Right forelimb (tissue), 1 donor: ENCODE measurements at regions not wholly inside any gene's neighbourhood (a gene's known extent, or its start where the extent isn't known, plus 50 kb on each side); places are given as distances from the start of the nearest gene placed in this dataset.

ENCODE experiments used
- DNase-seq: peaks from one replicate; pipeline ENCODE4 v3.0.0-alpha.2; 2018

GRCh38 chr19:31562966-31563612 is 213.9 kb upstream of the TSHZ3 start:
- no peak for DNase-seq

GRCh38 chr19:31567776-31568175 is 218.5 kb upstream of the TSHZ3 start:
- peak; percentile 17 for DNase-seq

GRCh38 chr19:31568724-31569123 is 219.5 kb upstream of the TSHZ3 start:
- DNase-seq, result no peak

- DNase-seq, result peak; percentile 43
Observed at GRCh38 chr19:31570718-31571117, 221.5 kb upstream of the TSHZ3 start.

GRCh38 chr19:31572102-31572975 is 223.1 kb upstream of the TSHZ3 start:
- no peak for DNase-seq

GRCh38 chr19:31572976-31573298 is 223.7 kb upstream of the TSHZ3 start:
- no peak for DNase-seq

DNA sequence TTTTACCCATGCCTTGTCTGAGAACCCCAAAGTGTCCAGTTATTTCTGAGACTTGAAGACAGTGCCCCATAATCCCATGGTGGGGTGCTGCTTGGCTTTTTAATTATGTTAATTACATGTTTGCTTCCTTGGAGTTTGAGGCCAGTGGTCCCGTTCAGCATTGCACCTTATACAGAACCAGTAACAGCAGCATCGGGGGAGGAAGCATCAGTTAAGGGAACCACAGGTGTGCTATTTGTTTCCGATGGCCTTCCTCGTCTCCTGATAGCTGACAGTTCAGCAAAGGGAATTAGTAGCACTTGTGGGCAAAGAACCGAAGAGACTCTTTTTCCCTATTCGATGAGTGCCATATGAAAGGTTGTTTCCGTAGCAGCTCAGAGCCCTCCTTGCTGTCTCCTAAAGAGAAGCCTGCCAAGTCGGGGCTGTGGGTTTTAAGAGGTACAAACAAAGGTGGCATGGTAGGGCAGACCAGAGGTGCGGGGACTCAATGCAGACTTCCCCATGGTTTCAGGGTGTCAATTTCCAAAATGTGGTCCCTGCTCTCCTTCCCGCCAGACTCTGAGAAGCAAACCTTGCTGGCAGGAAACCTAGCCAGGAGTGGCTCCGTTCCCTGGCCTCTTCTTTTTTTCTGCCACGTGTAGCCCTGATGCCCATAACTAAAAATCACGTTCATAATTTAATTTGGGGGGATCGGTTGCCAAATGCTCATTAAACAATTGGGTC is 225.2 kb upstream of the TSHZ3 start:
- DNase-seq, result peak; percentile 9

GRCh38 chr19:31575846-31576335 is 226.7 kb upstream of the TSHZ3 start:
- DNase-seq, result no peak

DNA sequence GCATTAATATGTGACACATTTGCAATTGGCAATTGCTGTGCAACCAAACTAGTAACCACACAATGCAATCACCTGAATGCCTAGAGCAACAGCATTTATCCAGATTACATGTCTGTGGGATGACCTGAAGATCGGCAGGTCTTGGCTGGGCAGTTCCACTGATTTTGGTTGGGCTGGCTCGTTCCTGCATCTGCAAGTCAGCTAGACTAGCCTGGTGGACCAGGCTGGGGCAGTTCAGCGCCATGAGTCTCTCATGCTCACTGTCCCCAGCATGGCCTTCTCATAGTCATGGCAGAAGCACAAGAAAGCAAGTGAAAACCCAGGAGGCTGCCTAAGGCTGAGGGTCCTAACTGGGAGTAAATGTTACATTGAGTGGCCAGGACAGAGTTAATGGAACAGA is 229.1 kb upstream of the TSHZ3 start:
- peak; percentile 26 for DNase-seq

GRCh38 chr19:31583148-31583547 is 233.9 kb upstream of the TSHZ3 start:
- DNase-seq, result no peak

- no peak for DNase-seq
Observed at GRCh38 chr19:31586282-31586681, 237.0 kb upstream of the TSHZ3 start.

DNA sequence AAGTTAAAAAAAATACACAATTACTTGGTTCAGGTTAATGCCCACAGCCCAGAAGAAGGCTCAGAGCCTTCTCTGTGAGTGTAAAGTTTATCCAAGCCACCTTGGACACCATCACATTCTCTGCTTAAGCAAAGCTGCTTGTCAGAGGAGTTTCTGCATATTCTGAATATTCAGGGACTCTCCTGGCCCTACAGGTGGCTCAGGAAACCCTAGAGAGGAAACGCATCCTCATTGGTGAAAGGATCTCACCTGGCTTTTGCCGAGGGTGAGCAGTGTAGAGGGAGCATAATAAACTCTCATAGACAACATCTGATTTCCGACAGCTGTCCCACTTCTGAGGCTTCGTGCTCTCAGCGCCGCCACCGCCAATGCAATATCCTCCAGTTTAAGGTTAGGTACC is 239.9 kb upstream of the TSHZ3 start:
- no peak for DNase-seq

GRCh38 chr19:31591258-31591657 is 242.0 kb upstream of the TSHZ3 start:
- no peak for DNase-seq

GRCh38 chr19:31592456-31592855 is 243.2 kb upstream of the TSHZ3 start:
- DNase-seq, result no peak

DNA sequence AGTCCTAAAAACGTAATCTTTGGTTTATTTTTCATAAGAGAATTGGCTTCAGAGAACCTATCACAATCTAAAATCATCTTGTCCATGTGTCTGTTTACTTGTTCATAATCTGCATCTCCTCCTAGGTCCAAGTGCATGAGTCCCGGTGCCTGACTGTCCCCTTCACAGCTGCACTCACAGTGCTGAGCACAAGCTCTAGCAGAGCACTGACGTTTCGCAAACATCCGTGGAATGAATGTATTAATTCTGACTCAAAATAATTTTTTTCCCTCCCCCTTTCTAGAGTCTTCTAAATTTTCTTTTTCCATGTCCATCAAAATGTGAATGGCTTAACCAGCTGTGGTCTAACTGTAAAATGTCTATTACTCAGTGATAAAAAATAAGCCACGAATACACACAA is 245.5 kb upstream of the TSHZ3 start:
- DNase-seq, result no peak

DNA sequence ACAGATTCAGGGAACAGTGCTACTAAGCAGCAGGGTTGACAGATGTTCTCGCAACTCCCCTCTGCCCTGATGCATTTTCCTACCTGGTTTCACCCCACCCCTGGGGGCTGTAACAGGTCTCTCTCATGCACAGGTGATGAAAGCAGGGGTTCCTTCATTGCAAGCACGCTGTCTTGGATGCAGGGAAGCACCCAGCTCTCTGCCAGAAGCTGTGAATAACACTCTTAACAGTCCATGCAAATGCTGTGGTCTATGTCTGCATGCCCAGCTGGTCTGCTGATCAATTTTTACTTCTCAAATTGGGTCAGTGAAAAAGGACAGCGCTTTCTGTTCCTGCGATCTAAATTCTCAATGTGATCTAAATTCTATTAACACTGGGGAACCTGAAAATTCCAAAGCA is 246.3 kb upstream of the TSHZ3 start:
- no peak for DNase-seq

DNA sequence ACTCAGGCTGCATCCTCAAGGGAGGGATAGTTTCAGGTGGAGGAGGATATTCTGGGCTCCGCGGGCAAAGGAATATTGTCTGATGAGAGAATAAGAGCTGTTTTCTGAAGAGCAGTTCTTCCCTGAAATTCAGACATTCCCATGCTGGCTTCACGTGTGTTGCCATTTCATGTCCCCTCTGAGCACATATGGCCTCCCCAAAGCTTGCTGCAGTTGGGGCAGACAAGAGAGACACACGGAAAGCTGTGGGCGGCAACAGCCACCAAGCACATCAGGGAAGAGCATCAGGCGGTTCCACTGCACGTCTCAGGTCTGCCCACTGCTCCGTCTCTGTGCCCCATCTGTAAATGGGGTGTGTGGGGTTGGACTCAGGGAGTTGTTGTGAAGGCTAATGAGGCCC is 247.5 kb upstream of the TSHZ3 start:
- DNase-seq, result no peak

DNA sequence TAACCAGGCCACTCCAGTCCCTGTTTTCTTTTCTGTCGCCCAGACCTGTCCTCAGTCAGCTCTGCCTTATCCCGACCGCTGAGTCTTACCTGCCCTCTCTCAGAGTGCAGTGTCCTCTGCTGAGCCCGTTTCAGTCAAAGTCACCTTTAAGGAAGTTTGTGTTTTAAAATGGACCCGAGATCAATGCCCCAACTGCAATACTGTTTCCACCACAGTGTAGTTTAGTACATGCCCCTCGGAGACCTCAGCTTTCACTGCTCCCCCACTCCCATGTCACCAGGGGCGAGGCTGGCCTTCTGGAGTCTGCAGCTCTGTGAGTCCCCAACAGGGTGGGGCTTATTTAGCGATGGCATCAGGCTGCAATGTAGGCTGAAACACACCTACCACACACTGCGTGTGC is 248.4 kb upstream of the TSHZ3 start:
- no peak for DNase-seq

DNA sequence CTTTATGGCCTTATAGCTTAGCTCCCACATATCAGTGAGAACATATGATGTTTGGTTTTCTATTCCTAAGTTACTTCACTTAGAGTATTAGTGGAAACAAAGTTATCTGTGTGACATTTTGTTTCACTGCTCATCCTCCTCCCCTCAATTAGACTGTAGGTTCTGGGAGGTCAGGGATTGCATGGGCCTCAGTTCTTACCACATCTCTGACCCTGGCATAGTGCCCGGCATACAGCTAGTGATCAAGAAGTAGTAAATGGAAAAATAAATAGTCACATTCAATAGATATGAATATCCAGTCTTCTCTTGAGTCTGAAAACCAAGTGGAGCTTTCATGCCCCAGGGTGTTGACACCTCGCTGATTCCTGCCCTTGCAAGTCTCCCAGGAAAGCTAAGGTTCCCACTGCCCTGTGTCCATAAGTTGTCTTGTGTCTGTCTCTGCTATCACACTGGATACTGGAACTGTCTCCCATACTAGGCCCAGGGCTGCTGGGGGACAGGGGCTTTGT is 249.5 kb upstream of the TSHZ3 start:
- DNase-seq, result no peak

DNA sequence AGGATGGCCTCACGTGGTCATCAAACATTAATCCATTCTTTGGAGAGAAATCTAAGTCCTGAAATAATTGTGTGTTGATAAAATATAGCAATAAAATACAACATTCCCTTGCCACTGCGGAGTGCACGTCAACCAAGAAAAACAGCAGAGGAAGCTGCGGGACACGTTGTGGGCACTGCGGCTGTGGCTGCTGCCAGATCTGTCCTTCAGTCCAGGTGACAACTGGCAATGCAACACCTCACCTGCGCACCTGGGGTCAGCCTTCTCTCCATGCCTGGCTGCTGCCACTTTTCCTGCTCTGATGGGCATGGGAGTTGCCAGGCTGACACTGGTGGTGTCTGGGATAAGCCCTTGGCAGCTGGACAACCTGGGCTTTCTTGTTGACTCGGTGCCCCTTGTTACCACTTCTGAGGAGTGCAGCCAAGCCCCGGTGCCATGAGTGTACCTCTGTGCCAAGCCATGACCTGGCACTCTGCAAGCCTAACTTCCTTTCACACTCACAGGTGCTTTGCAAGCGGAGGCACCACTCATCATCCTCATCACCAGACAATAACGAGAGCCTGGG is 251.6 kb upstream of the TSHZ3 start:
- no peak for DNase-seq

DNA sequence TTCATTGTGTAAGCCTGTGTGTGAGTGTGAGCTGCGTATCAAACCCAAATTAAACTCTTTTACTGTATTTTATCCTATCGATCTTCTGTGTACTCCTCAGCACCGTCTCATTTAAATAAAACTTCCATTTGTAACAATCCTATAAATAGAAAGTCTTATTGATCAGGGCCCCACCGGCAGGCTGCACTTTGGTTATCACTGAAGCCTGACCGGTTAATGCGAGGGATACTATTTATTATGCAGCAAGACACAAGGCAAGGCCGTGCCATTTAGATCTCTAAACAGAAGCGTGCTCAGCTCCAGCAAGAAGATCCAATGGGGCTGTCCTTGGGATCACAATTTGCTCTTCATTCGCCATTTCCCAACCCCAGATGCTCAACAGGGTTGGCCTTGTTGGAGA is 252.6 kb upstream of the TSHZ3 start:
- DNase-seq, result no peak

- DNase-seq, result no peak
Observed at GRCh38 chr19:31602548-31602947, 253.3 kb upstream of the TSHZ3 start.

DNA sequence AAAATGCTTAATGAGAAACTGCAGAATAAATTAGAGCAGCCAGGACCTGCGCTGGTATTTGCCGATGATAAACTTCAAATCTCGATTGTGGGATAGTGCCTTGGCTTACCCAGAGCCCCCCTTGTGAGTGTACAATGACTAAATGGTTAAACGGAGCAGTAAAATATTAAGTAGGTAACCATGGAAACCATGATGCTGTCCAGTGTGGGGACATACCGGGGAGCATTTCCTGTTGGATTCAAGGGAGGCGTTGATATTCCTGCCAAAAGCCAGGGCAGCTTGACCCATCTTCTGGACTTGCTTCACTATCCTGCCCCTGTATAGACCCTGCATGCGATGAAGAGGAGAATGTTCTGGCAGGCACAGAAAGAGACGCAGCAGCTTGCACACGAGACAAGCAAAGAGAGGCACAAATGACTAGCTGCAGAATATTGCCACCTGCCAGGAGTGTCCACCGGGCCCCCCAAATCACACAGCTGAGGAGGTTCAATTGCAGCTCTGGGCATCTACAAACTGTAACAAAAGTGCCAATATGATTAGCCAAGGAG is 255.3 kb upstream of the TSHZ3 start:
- no peak for DNase-seq
